ENCODE measurements at regions not wholly inside any gene's neighbourhood (a gene's known extent, or its start where the extent isn't known, plus 50 kb on each side); places are given as distances from the start of the nearest gene placed in this dataset.

- H3K27ac ChIP-seq: no peak overlapping the region
- no peak overlapping the region for H3K4me3 ChIP-seq
- DNase-seq (no peak), ATAC-seq (ENCODE audit: low FRiP score in 2 of 2) (no peak)
- TF ChIP-seq POLR2A (IDR thresholded peaks at IDR 0.05): no peak
- TF ChIP-seq POLR2AphosphoS5 (IDR thresholded peaks at IDR 0.05): no peak
- TF ChIP-seq EP300 (IDR thresholded peaks at IDR 0.05): no peak
- TF ChIP-seq CTCF (IDR thresholded peaks at IDR 0.05): no peak
- peaks cover 0 to 3% (median 0%) of the 10 kb centered on the region in 4 donors for H3K4me1 ChIP-seq
- H3K36me3 ChIP-seq: no peaks in the 10 kb centered on the region
- H3K9me3 ChIP-seq: no peaks in the 10 kb centered on the region
- H3K27me3 ChIP-seq: no peaks in the 10 kb centered on the region
- WGBS, 2 donors: 82 to 92% methylated on average over 1 of the region's 1 CpG
These were observed 224.3 kb downstream of the GXYLT1 start for GRCh38 chr12:41920355-41920754.

- DNase-seq: no peak
- 69 to 77% methylated on average over 9 of the region's 9 CpGs for WGBS, 2 donors
- Histone ChIP-seq H3K27ac (no peak overlapping the region), H3K36me3 (no peaks in the 10 kb centered on the region), H3K4me1 (peaks cover 0 to 3% (median 0%) of the 10 kb centered on the region in 4 donors), H3K4me3 (no peak overlapping the region), H3K9me3 (no peaks in the 10 kb centered on the region), H3K27me3 (no peaks in the 10 kb centered on the region)
- no peak for ATAC-seq (ENCODE audit: low FRiP score in 2 of 2)
- TF ChIP-seq POLR2A (IDR thresholded peaks at IDR 0.05): no peak
- TF ChIP-seq POLR2AphosphoS5 (IDR thresholded peaks at IDR 0.05): no peak
- TF ChIP-seq EP300 (IDR thresholded peaks at IDR 0.05): no peak
- TF ChIP-seq CTCF (IDR thresholded peaks at IDR 0.05): no peak
These were observed 225.0 kb downstream of the GXYLT1 start for GRCh38 chr12:41919526-41920261.

- H3K36me3 ChIP-seq: no peaks in the 10 kb centered on the region
- ATAC-seq (ENCODE audit: low FRiP score in 2 of 2) (no peak), DNase-seq (no peak)
- H3K27ac ChIP-seq: no peak overlapping the region
- H3K4me1 ChIP-seq: peaks cover 0 to 3% (median 0%) of the 10 kb centered on the region in 4 donors
- H3K9me3 ChIP-seq: no peaks in the 10 kb centered on the region
- H3K4me3 ChIP-seq: no peak overlapping the region
- no peaks in the 10 kb centered on the region for H3K27me3 ChIP-seq
- TF ChIP-seq POLR2AphosphoS5 (IDR thresholded peaks at IDR 0.05) (no peak), POLR2A (IDR thresholded peaks at IDR 0.05) (no peak)
- 100% methylated on average over 1 of the region's 1 CpG for WGBS, 2 donors
These were observed 225.6 kb downstream of the GXYLT1 start for GRCh38 chr12:41919048-41919447.

- DNase-seq (no peak), ATAC-seq (ENCODE audit: low FRiP score in 2 of 2) (no peak)
- peaks cover 0 to 3% (median 0%) of the 10 kb centered on the region in 4 donors for H3K4me1 ChIP-seq
- 20 to 32% methylated on average over 5 of the region's 5 CpGs for WGBS, 2 donors
- H3K27me3 ChIP-seq: no peaks in the 10 kb centered on the region
- H3K36me3 ChIP-seq: no peaks in the 10 kb centered on the region
- H3K4me3 ChIP-seq: no peak overlapping the region
- no peaks in the 10 kb centered on the region for H3K9me3 ChIP-seq
- H3K27ac ChIP-seq: no peak overlapping the region
- TF ChIP-seq POLR2AphosphoS5 (IDR thresholded peaks at IDR 0.05): no peak
- no peak for TF ChIP-seq POLR2A (IDR thresholded peaks at IDR 0.05)
- TF ChIP-seq CTCF (IDR thresholded peaks at IDR 0.05): no peak
- no peak for TF ChIP-seq EP300 (IDR thresholded peaks at IDR 0.05)
These were observed 226.7 kb downstream of the GXYLT1 start for GRCh38 chr12:41917938-41918341.

- DNase-seq (no peak), ATAC-seq (ENCODE audit: low FRiP score in 2 of 2) (no peak)
- TF ChIP-seq POLR2AphosphoS5 (IDR thresholded peaks at IDR 0.05): no peak
- TF ChIP-seq CTCF (IDR thresholded peaks at IDR 0.05): no peak
- no peak for TF ChIP-seq EP300 (IDR thresholded peaks at IDR 0.05)
- TF ChIP-seq POLR2A (IDR thresholded peaks at IDR 0.05): no peak
- Histone ChIP-seq H3K27ac (no peak overlapping the region), H3K4me1 (peaks cover 0 to 3% (median 0%) of the 10 kb centered on the region in 4 donors), H3K4me3 (no peak overlapping the region), H3K27me3 (no peaks in the 10 kb centered on the region), H3K9me3 (no peaks in the 10 kb centered on the region), H3K36me3 (no peaks in the 10 kb centered on the region)
These were observed 227.5 kb downstream of the GXYLT1 start for GRCh38 chr12:41917181-41917580.
